ENCODE measurements at regions not wholly inside any gene's neighbourhood (a gene's known extent, or its start where the extent isn't known, plus 50 kb on each side); places are given as distances from the start of the nearest gene placed in this dataset.

GRCh38 chr11:103530257-103530656 is 421.0 kb downstream of the DYNC2H1 start:
- no peaks in the 10 kb centered on the region for H3K4me1 Mint-ChIP-seq
- no peak overlapping the region for H3K27ac Mint-ChIP-seq

DNA sequence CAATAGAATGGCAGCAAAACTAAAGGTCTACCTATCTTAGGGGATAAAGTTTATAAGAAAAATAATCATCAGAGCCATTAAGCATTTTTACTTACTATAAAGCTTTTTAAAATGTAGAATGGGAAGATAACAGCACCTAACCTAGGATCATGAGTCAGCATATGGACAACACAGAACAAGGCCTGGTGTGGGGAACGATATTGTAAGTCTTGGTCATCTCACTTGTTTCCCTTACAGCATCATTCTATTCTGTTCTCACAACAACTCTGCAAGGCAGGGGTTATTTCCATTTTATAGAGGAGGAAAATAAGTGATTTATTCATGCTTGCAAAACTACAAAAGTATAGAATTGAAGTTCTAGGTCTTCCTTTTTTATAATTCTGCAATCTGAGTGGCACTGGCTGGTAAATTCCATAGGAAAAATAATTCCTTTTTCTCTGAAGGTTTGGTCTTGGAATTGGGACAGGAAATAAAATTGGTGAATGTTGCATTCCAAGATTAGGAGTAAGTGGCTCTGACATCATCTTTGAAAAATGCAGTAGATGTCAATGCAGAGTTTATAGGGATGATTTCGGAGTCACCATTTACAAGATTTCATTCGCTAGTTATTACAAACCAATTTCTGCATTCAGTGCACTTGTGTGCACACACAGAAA is 423.0 kb downstream of the DYNC2H1 start:
- Mint-ChIP-seq H3K36me3 (no peaks in the 10 kb centered on the region), H3K9me3 (no peaks in the 10 kb centered on the region), H3K4me1 (no peaks in the 10 kb centered on the region), H3K27ac (no peak overlapping the region), H3K27me3 (peaks cover 10% of the 10 kb centered on the region), H3K4me3 (no peak overlapping the region)

More at GRCh38 chr11:103530257-103530656, 421.0 kb downstream of the DYNC2H1 start:
- Mint-ChIP-seq H3K27me3 (peaks cover 8% of the 10 kb centered on the region), H3K9me3 (no peaks in the 10 kb centered on the region), H3K36me3 (no peaks in the 10 kb centered on the region), H3K4me3 (no peak overlapping the region)

- Mint-ChIP-seq H3K27ac (no peak overlapping the region), H3K4me1 (no peaks in the 10 kb centered on the region), H3K27me3 (peaks cover 7% of the 10 kb centered on the region), H3K36me3 (no peaks in the 10 kb centered on the region), H3K9me3 (no peaks in the 10 kb centered on the region), H3K4me3 (no peak overlapping the region)
Observed at GRCh38 chr11:103534191-103534590, 425.0 kb downstream of the DYNC2H1 start.

DNA sequence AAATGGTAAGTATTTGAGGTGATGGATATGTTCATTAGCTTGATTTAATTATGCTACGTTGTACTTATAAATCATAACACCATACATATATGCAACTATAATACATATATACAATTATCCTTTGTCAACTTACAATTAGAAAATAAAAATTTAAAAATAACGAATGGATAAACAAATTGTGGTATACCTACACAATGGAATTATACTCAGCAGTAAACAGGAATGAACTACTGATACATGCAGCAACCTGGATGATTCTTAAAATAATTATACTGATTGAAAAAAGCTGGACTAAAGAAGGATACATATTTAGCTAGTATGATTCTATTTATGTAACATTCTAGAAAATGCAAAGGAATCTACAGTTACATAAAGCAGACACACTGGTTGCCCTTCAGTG is 425.7 kb downstream of the DYNC2H1 start:
- H3K27ac Mint-ChIP-seq, result no peak overlapping the region
- H3K4me1 Mint-ChIP-seq, result no peaks in the 10 kb centered on the region
- H3K36me3 Mint-ChIP-seq, result no peaks in the 10 kb centered on the region
- no peaks in the 10 kb centered on the region for H3K9me3 Mint-ChIP-seq
- no peak overlapping the region for H3K4me3 Mint-ChIP-seq
- peaks cover 7% of the 10 kb centered on the region for H3K27me3 Mint-ChIP-seq

GRCh38 chr11:103536335-103536722 is 427.1 kb downstream of the DYNC2H1 start:
- H3K9me3 Mint-ChIP-seq, result peaks cover 0 to 8% (median 4%) of the 10 kb centered on the region in 3 donors
- no peaks in the 10 kb centered on the region for H3K4me1 Mint-ChIP-seq
- no peak overlapping the region for H3K4me3 Mint-ChIP-seq
- H3K27me3 Mint-ChIP-seq, result peaks cover 7% of the 10 kb centered on the region
- H3K27ac Mint-ChIP-seq, result no peak overlapping the region
- no peaks in the 10 kb centered on the region for H3K36me3 Mint-ChIP-seq

DNA sequence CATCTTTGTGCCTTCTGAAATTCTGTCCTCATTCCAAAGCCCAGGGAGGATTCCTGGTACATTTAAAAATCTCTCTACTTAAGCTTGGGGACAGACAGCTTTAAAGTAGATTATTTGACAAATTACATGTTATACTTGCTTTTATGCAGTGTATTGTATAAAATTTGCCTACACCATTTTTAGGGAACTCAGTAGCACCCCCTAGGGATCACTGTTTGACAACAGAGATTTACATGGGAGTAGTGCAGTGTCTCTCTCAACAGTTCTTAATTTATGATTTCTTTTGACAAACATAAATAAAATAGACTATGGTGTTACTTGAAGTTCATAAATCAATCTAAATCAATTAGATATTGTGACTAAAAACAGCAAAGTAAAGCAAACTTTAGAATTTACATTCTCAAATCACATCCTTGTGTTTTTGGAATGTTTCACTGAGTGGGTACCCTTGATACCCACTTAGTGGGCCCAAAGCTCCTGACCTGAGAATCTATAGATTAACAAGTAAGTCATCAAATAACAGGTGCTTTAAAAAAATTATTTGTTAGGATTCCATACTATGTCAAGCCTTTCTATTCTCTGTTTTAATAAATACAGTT is 428.8 kb downstream of the DYNC2H1 start:
- Mint-ChIP-seq H3K27me3 (peaks cover 5% of the 10 kb centered on the region), H3K4me3 (no peak overlapping the region), H3K27ac (no peak overlapping the region), H3K4me1 (no peaks in the 10 kb centered on the region), H3K36me3 (no peaks in the 10 kb centered on the region), H3K9me3 (peaks cover 2 to 13% (median 5%) of the 10 kb centered on the region in 3 donors)

- Mint-ChIP-seq H3K9me3 (peaks cover 2 to 13% (median 6%) of the 10 kb centered on the region in 3 donors), H3K36me3 (no peaks in the 10 kb centered on the region), H3K27ac (no peak overlapping the region), H3K4me3 (no peak overlapping the region), H3K27me3 (peaks cover 1% of the 10 kb centered on the region), H3K4me1 (no peaks in the 10 kb centered on the region)
Observed at GRCh38 chr11:103539166-103539565, 429.9 kb downstream of the DYNC2H1 start.

- H3K4me3 Mint-ChIP-seq, result no peak overlapping the region
- H3K27ac Mint-ChIP-seq, result no peak overlapping the region
Observed at GRCh38 chr11:103541186-103541795, 432.1 kb downstream of the DYNC2H1 start.

DNA sequence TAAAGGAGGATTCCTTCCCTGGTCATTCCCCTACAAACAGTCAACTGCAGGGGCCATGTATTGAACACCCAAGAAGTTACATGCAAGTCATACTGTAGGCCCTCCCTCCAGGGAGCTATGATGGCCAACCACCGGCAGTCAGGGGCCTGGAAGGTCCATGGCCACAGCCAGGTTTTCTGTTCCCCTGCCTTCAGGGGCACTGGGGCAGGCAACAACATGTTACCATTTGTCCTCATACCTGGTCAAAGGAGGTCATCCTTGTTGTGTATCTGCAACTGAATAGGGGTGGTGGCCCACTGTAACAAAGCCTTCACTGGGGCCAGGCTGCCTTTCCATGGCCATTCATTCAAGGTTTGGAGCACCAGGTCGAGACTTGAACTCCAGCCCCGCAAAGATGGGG is 433.6 kb downstream of the DYNC2H1 start:
- Mint-ChIP-seq H3K4me1 (no peaks in the 10 kb centered on the region), H3K27me3 (no peaks in the 10 kb centered on the region), H3K27ac (no peak overlapping the region), H3K4me3 (no peak overlapping the region), H3K9me3 (peaks cover 2 to 13% (median 9%) of the 10 kb centered on the region in 3 donors), H3K36me3 (no peaks in the 10 kb centered on the region)

More at GRCh38 chr11:103541186-103541795, 432.1 kb downstream of the DYNC2H1 start:
- peaks cover 1% of the 10 kb centered on the region for H3K27me3 Mint-ChIP-seq
- peaks cover 2 to 13% (median 9%) of the 10 kb centered on the region in 3 donors for H3K9me3 Mint-ChIP-seq
- H3K36me3 Mint-ChIP-seq, result no peaks in the 10 kb centered on the region
- no peaks in the 10 kb centered on the region for H3K4me1 Mint-ChIP-seq

DNA sequence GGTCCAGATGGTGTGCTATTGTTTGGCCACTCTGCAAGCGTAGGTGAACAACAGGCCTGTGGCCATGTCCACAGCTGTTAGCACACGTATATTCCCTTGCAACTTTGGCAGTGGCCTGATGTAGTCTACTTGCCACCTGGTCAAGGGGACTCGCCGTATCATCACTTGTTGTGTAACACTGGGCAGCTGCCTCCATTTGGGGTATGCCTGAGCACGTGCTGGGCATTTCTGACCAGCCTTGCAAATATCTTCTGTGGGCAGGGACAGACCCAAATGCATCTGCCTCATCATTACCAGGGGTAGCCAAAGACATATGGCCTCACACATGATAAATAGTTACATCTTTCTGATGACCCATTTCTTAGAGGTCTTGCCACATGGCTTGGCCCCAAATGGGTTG is 434.2 kb downstream of the DYNC2H1 start:
- peak overlapping the region in 1 of 3 donors; percentile 48 for H3K27ac Mint-ChIP-seq
- no peaks in the 10 kb centered on the region for H3K27me3 Mint-ChIP-seq
- H3K36me3 Mint-ChIP-seq, result no peaks in the 10 kb centered on the region
- no peaks in the 10 kb centered on the region for H3K4me1 Mint-ChIP-seq
- H3K9me3 Mint-ChIP-seq, result peaks cover 2 to 13% (median 9%) of the 10 kb centered on the region in 3 donors
- H3K4me3 Mint-ChIP-seq, result no peak overlapping the region

GRCh38 chr11:103544874-103545273 is 435.6 kb downstream of the DYNC2H1 start:
- Mint-ChIP-seq H3K27ac (no peak overlapping the region), H3K27me3 (no peaks in the 10 kb centered on the region), H3K36me3 (no peaks in the 10 kb centered on the region), H3K9me3 (peaks cover 2 to 13% (median 9%) of the 10 kb centered on the region in 3 donors), H3K4me1 (no peaks in the 10 kb centered on the region), H3K4me3 (no peak overlapping the region)

GRCh38 chr11:103545551-103545950 is 436.3 kb downstream of the DYNC2H1 start:
- no peak overlapping the region for H3K4me3 Mint-ChIP-seq
- H3K4me1 Mint-ChIP-seq, result no peaks in the 10 kb centered on the region
- H3K27ac Mint-ChIP-seq, result no peak overlapping the region
- H3K9me3 Mint-ChIP-seq, result peaks cover 2 to 10% (median 7%) of the 10 kb centered on the region in 3 donors
- H3K36me3 Mint-ChIP-seq, result no peaks in the 10 kb centered on the region
- no peaks in the 10 kb centered on the region for H3K27me3 Mint-ChIP-seq

DNA sequence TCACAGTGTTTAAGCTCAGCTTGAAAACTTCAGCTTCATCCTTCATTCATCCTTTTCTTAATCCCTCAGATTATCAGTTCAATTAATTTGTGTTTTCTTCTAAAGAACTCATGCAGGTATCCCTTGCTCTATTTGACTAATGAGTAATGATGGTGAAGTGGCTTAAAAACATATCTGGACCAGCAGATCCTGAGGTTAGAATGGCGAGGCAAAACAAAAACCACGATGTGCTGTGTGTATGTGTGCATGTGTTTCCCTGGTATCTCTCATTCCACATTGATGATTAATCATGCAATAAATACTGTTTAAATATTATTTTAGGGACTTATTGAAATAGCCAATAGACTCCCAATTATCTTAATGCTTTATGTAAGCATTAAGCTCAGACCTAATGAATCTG is 437.0 kb downstream of the DYNC2H1 start:
- no peaks in the 10 kb centered on the region for H3K4me1 Mint-ChIP-seq
- H3K27me3 Mint-ChIP-seq, result no peaks in the 10 kb centered on the region
- no peak overlapping the region for H3K27ac Mint-ChIP-seq
- H3K9me3 Mint-ChIP-seq, result peaks cover 2 to 6% (median 5%) of the 10 kb centered on the region in 3 donors
- no peaks in the 10 kb centered on the region for H3K36me3 Mint-ChIP-seq
- H3K4me3 Mint-ChIP-seq, result no peak overlapping the region

DNA sequence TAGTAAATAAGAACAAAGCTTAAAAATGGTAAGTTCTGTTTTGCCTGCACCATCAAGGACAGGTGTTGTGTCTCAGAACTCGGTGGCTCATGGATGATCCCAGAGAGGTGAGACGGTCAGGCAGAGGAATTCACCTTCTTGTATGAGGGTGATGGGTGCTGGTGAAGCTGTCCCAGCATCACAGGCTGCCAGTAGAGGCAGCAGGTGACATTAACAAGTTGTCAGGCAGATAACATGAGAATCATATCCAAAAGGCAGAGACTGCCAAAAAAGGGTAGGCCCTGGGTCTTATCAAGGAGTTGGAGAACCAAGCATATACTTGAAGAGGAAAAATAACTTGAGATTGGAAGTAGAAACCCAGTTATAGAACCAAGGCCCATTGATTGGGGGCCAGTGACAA is 437.8 kb downstream of the DYNC2H1 start:
- H3K4me3 Mint-ChIP-seq, result no peak overlapping the region
- no peak overlapping the region for H3K27ac Mint-ChIP-seq
- peaks cover 0 to 5% (median 0%) of the 10 kb centered on the region in 3 donors for H3K9me3 Mint-ChIP-seq
- H3K27me3 Mint-ChIP-seq, result no peaks in the 10 kb centered on the region
- H3K36me3 Mint-ChIP-seq, result no peaks in the 10 kb centered on the region
- H3K4me1 Mint-ChIP-seq, result no peaks in the 10 kb centered on the region

- H3K4me1 Mint-ChIP-seq, result no peaks in the 10 kb centered on the region
- no peak overlapping the region for H3K27ac Mint-ChIP-seq
- H3K36me3 Mint-ChIP-seq, result no peaks in the 10 kb centered on the region
- H3K27me3 Mint-ChIP-seq, result no peaks in the 10 kb centered on the region
- H3K4me3 Mint-ChIP-seq, result no peak overlapping the region
- peaks cover 0 to 4% (median 0%) of the 10 kb centered on the region in 3 donors for H3K9me3 Mint-ChIP-seq
Observed at GRCh38 chr11:103547691-103548090, 438.5 kb downstream of the DYNC2H1 start.

DNA sequence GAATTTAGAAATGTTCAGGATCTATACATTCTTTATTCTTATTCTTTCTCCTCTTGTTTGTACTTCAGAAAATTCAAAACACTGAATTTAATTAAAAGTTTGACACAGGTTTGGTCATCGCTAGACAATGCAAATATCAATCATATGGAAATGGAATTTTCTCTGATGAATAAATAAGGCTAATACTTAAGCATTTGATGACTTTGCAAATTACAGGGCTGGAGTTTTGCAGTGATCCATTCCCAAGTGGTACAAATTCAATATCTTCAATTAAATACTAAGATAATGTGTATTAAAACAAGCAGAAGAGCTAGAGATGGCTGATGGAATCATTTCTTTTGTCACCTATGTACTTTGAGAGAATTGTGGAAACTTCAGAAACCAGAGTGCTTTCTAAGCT is 439.6 kb downstream of the DYNC2H1 start:
- H3K4me1 Mint-ChIP-seq, result no peaks in the 10 kb centered on the region
- H3K4me3 Mint-ChIP-seq, result no peak overlapping the region
- H3K9me3 Mint-ChIP-seq, result peaks cover 0 to 4% (median 0%) of the 10 kb centered on the region in 3 donors
- H3K27me3 Mint-ChIP-seq, result no peaks in the 10 kb centered on the region
- H3K27ac Mint-ChIP-seq, result no peak overlapping the region
- H3K36me3 Mint-ChIP-seq, result no peaks in the 10 kb centered on the region
